Bronchial epithelial cell (primary cell): ENCODE measurements at regions not wholly inside any gene's neighbourhood (a gene's known extent, or its start where the extent isn't known, plus 50 kb on each side); places are given as distances from the start of the nearest gene placed in this dataset.

ENCODE experiments used
- DNase-seq: peaks from one replicate; pipeline ENCODE4 v3.0.0-alpha.2; 2010; ENCODE audit warnings: low read depth
- FAIRE-seq: peaks from 2 replicates; lab custom pipeline; 2011; peaks lifted over from hg19 to GRCh38; lab: Jason Lieb, UNC
- H3K27me3 ChIP-seq: 2 replicates; pipeline ENCODE4 v1.5.1; 2011; ENCODE audit warnings: low read length; ENCODE audit not compliant: control insufficient read depth, insufficient read depth
- H3K36me3 ChIP-seq: 2 replicates; pipeline ENCODE4 v1.5.1; 2011; ENCODE audit warnings: low read length; ENCODE audit not compliant: control insufficient read depth, insufficient read depth
- H3K4me3 ChIP-seq: 2 replicates; pipeline ENCODE4 v1.5.1; 2011; ENCODE audit warnings: mild to moderate bottlenecking, low read depth, low read length, control low read depth
- TF ChIP-seq, protein P1 (sequence below): IDR thresholded peaks from 2 replicates; pipeline ENCODE4 v1.5.1; 2011; ENCODE audit warnings: mild to moderate bottlenecking, moderate library complexity, low read length, control low read depth, inconsistent platforms; ENCODE audit not compliant: insufficient read depth, severe bottlenecking

- Histone ChIP-seq H3K4me3 (no peak overlapping the region), H3K27me3 (no peaks in the 10 kb centered on the region), H3K36me3 (no peaks in the 10 kb centered on the region)
- DNase-seq (no peak), FAIRE-seq (no peak)
- TF ChIP-seq, protein P1, sequence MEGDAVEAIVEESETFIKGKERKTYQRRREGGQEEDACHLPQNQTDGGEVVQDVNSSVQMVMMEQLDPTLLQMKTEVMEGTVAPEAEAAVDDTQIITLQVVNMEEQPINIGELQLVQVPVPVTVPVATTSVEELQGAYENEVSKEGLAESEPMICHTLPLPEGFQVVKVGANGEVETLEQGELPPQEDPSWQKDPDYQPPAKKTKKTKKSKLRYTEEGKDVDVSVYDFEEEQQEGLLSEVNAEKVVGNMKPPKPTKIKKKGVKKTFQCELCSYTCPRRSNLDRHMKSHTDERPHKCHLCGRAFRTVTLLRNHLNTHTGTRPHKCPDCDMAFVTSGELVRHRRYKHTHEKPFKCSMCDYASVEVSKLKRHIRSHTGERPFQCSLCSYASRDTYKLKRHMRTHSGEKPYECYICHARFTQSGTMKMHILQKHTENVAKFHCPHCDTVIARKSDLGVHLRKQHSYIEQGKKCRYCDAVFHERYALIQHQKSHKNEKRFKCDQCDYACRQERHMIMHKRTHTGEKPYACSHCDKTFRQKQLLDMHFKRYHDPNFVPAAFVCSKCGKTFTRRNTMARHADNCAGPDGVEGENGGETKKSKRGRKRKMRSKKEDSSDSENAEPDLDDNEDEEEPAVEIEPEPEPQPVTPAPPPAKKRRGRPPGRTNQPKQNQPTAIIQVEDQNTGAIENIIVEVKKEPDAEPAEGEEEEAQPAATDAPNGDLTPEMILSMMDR, result no peak
Observed at GRCh38 chr7:27351137-27351536, 108.5 kb downstream of the EVX1 start.

DNA sequence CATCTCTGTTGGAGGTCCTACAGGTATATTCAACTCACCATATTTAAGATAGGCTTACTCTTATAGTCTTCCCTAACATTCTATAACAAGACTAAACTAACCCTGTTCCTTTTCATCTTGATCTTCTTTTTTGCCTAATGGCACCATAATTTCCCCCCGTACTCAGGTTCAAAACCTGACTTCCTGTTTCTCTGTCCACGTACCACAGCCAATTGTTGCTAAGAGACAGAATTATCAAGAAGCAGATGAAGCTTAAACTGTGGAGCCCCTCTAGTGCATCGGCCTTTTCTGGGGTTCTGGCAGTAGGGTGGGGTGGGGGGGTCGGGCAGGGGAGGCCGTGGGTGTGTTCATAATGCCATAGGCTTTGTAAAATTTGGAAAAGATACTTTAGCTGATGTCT, 109.2 kb downstream of the EVX1 start:
- TF ChIP-seq, protein P1, result no peak
- no peak for FAIRE-seq
- Histone ChIP-seq H3K4me3 (no peak overlapping the region), H3K27me3 (no peaks in the 10 kb centered on the region), H3K36me3 (no peaks in the 10 kb centered on the region)
- no peak for DNase-seq

GRCh38 chr7:27359181-27360125, 116.9 kb downstream of the EVX1 start:
- Histone ChIP-seq H3K4me3 (no peak overlapping the region), H3K27me3 (no peaks in the 10 kb centered on the region), H3K36me3 (no peaks in the 10 kb centered on the region)
- FAIRE-seq (no peak), DNase-seq (no peak)
- TF ChIP-seq, protein P1, result no peak

DNA sequence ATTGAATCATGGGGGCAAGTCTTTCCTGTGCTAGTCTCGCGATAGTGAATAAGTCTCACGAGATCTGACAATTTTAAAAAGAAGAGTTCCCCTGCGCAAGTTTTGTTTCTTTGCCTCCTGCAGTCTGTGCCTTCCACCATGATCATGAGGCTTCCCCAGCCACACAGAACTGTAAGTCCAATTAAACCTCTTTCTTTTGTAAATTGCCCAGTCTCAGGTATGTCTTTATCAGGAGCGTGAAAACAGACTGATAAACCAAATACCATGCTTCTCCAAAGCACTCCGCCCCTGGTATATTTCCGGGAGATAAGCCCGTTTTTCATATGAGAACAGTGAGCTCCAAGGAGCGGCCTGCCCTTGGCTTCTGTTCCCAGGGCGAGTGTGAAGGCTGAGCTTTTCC, 118.9 kb downstream of the EVX1 start:
- TF ChIP-seq, protein P1, result no peak
- H3K4me3 ChIP-seq, result no peak overlapping the region
- no peaks in the 10 kb centered on the region for H3K27me3 ChIP-seq
- H3K36me3 ChIP-seq, result no peaks in the 10 kb centered on the region
- DNase-seq, result no peak
- FAIRE-seq, result no peak

- DNase-seq (no peak), FAIRE-seq (no peak)
- no peaks in the 10 kb centered on the region for H3K27me3 ChIP-seq
- no peaks in the 10 kb centered on the region for H3K36me3 ChIP-seq
- no peak overlapping the region for H3K4me3 ChIP-seq
- TF ChIP-seq, protein P1, result no peak
Observed at GRCh38 chr7:27362026-27362425, 119.4 kb downstream of the EVX1 start.
